Transverse colon (tissue), 4 donors: ENCODE measurements at regions not wholly inside any gene's neighbourhood (a gene's known extent, or its start where the extent isn't known, plus 50 kb on each side); places are given as distances from the start of the nearest gene placed in this dataset.

Source experiments
- POLR2A ChIP-seq: fragments of 450-650 bp; IDR thresholded peaks from one replicate; pipeline ENCODE4 v1.6.1; 2016; ENCODE audit warnings: antibody characterized with exemption, mild to moderate bottlenecking, moderate library complexity
- POLR2AphosphoS5 ChIP-seq, 3 donors: sonication (generic); formaldehyde crosslinking; IDR thresholded peaks; one replicate each; pipeline ENCODE4 v1.6.1; 2016; ENCODE audit warnings: antibody characterized with exemption in 3 of 3
- TF ChIP-seq, protein P1 (sequence below), 5 experiments: fragments of 200-600 bp in 3 of 5; fragments of 450-650 bp in 2 of 5; sonication (generic) in 3 of 5; IDR thresholded peaks; 1 replicate in 2 of 5; 2 replicates in 3 of 5; pipeline ENCODE4 v1.5.1; 2016 to 2017; ENCODE audit warnings: antibody characterized with exemption in 5 of 5, inconsistent platforms in 3 of 5, mild to moderate bottlenecking in 2 of 5, moderate library complexity in 1 of 5

DNA sequence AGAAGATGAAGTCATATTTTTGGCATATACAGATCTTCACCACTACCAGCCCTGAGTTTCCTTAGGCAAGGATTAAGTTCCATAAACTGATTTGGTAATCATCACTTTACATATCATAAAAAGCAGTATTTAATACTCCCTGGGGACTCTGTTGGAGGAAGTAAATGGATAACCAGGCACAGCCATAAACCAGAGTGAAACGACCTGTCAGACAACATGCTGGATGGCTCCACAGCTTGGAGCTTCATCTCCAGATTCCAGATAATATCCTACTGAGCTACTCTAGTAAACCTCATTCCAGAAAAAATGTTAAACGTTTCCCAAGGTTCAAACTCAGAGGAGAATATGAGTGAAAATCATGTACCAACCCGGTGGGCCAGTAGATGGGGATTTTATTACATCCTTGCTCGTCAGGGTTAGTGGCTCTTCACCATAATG, 109.2 kb downstream of the BASP1 start:
- TF ChIP-seq POLR2A (no peak), POLR2AphosphoS5 (IDR thresholded peaks at IDR 0.05) (no peak)
- TF ChIP-seq, protein P1, sequence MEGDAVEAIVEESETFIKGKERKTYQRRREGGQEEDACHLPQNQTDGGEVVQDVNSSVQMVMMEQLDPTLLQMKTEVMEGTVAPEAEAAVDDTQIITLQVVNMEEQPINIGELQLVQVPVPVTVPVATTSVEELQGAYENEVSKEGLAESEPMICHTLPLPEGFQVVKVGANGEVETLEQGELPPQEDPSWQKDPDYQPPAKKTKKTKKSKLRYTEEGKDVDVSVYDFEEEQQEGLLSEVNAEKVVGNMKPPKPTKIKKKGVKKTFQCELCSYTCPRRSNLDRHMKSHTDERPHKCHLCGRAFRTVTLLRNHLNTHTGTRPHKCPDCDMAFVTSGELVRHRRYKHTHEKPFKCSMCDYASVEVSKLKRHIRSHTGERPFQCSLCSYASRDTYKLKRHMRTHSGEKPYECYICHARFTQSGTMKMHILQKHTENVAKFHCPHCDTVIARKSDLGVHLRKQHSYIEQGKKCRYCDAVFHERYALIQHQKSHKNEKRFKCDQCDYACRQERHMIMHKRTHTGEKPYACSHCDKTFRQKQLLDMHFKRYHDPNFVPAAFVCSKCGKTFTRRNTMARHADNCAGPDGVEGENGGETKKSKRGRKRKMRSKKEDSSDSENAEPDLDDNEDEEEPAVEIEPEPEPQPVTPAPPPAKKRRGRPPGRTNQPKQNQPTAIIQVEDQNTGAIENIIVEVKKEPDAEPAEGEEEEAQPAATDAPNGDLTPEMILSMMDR (IDR thresholded peaks at IDR 0.05), result no peak
